ENCODE measurements at regions not wholly inside any gene's neighbourhood (a gene's known extent, or its start where the extent isn't known, plus 50 kb on each side); places are given as distances from the start of the nearest gene placed in this dataset.

- Histone ChIP-seq H3K4me3 (ENCODE audit: low read depth, low read length, poor library complexity, severe bottlenecking) (no peak overlapping the region), H3K36me3 (ENCODE audit: insufficient read depth, low read length) (no peaks in the 10 kb centered on the region), H4K20me1 (ENCODE audit: insufficient read depth, low read length) (no peaks in the 10 kb centered on the region), H3K9me2 (ENCODE audit: insufficient read depth, low read length) (no peaks in the 10 kb centered on the region), H3K27ac (ENCODE audit: low read depth, low read length, poor library complexity, severe bottlenecking) (no peak overlapping the region), H3K4me1 (ENCODE audit: insufficient read depth, low read length, poor library complexity, severe bottlenecking) (no peaks in the 10 kb centered on the region), H2AFZ (ENCODE audit: low read length) (no peak overlapping the region), H3K4me2 (ENCODE audit: low read length) (no peak overlapping the region), H3K9me3 (ENCODE audit: low read length) (no peaks in the 10 kb centered on the region), H3K79me2 (ENCODE audit: insufficient read depth, low read depth, low read length) (no peaks in the 10 kb centered on the region)
- POLR2A ChIA-PET, result no interaction called here
- no TSS peak for BruUV-seq (replicated peaks)
- DNase-seq (ENCODE audit: low spot score), result no peak
- intact Hi-C loops (cut with micrococcal nuclease; ENCODE audit: unreplicated experiment), result no loop called here
- no peak for TF ChIP-seq CTCF (conservative IDR thresholded peaks at IDR 0.05; ENCODE audit: low read length)
- TF ChIP-seq EZH2phosphoT487 (IDR thresholded peaks at IDR 0.05; ENCODE audit: borderline replicate concordance, low read depth, low read length), result no peak
- CTCF ChIA-PET (ENCODE audit: unreplicated experiment), result no interaction called here
Measured at GRCh38 chr9:16207161-16207560, 654.3 kb downstream of the CCDC171 start.

DNA sequence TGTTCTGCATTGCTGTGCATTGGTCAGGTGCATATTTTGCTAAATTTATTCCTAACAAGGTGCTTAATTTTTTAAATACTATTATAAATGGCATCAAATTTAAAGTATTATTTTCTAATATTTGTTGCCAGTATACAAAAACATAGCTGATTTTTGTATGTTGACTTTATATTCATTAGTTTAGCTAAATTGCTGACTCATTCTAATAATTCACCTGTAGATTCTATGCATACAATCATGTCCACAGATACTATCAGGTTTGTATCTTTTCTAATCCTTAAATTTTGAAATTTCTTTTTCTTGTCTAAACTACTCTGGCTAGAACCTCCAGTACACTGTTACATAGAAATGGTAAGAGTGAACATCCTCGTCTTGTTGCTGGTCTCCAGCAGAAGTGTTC, 657.6 kb downstream of the CCDC171 start:
- no TSS peak for BruUV-seq (replicated peaks)
- TF ChIP-seq CTCF (conservative IDR thresholded peaks at IDR 0.05; ENCODE audit: low read length) (no peak), EZH2phosphoT487 (IDR thresholded peaks at IDR 0.05; ENCODE audit: borderline replicate concordance, low read depth, low read length) (no peak)
- Histone ChIP-seq H3K9me2 (ENCODE audit: insufficient read depth, low read length) (no peaks in the 10 kb centered on the region), H2AFZ (ENCODE audit: low read length) (no peak overlapping the region), H3K36me3 (ENCODE audit: insufficient read depth, low read length) (no peaks in the 10 kb centered on the region), H3K4me1 (ENCODE audit: insufficient read depth, low read length, poor library complexity, severe bottlenecking) (no peaks in the 10 kb centered on the region), H3K4me2 (ENCODE audit: low read length) (no peak overlapping the region), H3K9me3 (ENCODE audit: low read length) (no peaks in the 10 kb centered on the region), H3K79me2 (ENCODE audit: insufficient read depth, low read depth, low read length) (no peaks in the 10 kb centered on the region), H3K4me3 (ENCODE audit: low read depth, low read length, poor library complexity, severe bottlenecking) (no peak overlapping the region), H4K20me1 (ENCODE audit: insufficient read depth, low read length) (no peaks in the 10 kb centered on the region), H3K27ac (ENCODE audit: low read depth, low read length, poor library complexity, severe bottlenecking) (no peak overlapping the region)
- ChIA-PET POLR2A (no interaction called here), CTCF (ENCODE audit: unreplicated experiment) (no interaction called here)
- intact Hi-C loops (cut with micrococcal nuclease; ENCODE audit: unreplicated experiment), result no loop called here
- no peak for DNase-seq (ENCODE audit: low spot score)

DNA sequence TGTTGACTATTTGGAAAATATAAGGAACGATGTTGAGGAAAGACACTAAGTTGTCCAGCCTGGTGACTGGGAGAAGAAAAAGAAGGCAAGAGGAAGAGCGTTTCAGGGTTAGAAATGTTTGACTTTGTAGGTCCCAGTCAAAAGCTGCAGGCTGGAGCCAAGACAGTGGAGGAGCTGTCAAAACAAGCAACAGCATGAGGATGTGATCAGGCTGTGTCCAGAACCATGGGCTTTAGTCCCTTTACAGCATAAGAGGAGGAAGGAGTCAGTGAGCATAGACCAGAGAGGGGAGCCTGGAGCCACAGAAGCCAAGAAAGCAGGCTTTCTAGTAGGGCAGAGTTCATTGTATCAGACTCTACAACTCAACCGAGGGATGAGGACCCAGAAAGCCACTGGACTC, 658.5 kb downstream of the BNC2 start:
- Histone ChIP-seq H2AFZ (ENCODE audit: low read length) (no peak overlapping the region), H4K20me1 (ENCODE audit: insufficient read depth, low read length) (no peaks in the 10 kb centered on the region), H3K9me2 (ENCODE audit: insufficient read depth, low read length) (no peaks in the 10 kb centered on the region), H3K9me3 (ENCODE audit: low read length) (no peaks in the 10 kb centered on the region), H3K4me3 (ENCODE audit: low read depth, low read length, poor library complexity, severe bottlenecking) (no peak overlapping the region), H3K4me2 (ENCODE audit: low read length) (no peak overlapping the region), H3K4me1 (ENCODE audit: insufficient read depth, low read length, poor library complexity, severe bottlenecking) (no peaks in the 10 kb centered on the region), H3K79me2 (ENCODE audit: insufficient read depth, low read depth, low read length) (no peaks in the 10 kb centered on the region), H3K36me3 (ENCODE audit: insufficient read depth, low read length) (no peaks in the 10 kb centered on the region), H3K27ac (ENCODE audit: low read depth, low read length, poor library complexity, severe bottlenecking) (no peak overlapping the region)
- CTCF ChIA-PET (ENCODE audit: unreplicated experiment), result no interaction called here
- POLR2A ChIA-PET, result interaction anchor here (0.5 kb wide), 1 partner anchor 252 kb away, joined by 3 read pairs; no protein-coding TSS in a partner anchor
- intact Hi-C loops (cut with micrococcal nuclease; ENCODE audit: unreplicated experiment), result no loop called here
- TF ChIP-seq EZH2phosphoT487 (IDR thresholded peaks at IDR 0.05; ENCODE audit: borderline replicate concordance, low read depth, low read length) (no peak), CTCF (conservative IDR thresholded peaks at IDR 0.05; ENCODE audit: low read length) (no peak)
- no peak for DNase-seq (ENCODE audit: low spot score)
- BruUV-seq (replicated peaks), result no TSS peak
